ENCODE measurements at regions not wholly inside any gene's neighbourhood (a gene's known extent, or its start where the extent isn't known, plus 50 kb on each side); places are given as distances from the start of the nearest gene placed in this dataset.
A peak's percentile ranks its signal among the peaks of the same experiment; 100 is the strongest.

DNA sequence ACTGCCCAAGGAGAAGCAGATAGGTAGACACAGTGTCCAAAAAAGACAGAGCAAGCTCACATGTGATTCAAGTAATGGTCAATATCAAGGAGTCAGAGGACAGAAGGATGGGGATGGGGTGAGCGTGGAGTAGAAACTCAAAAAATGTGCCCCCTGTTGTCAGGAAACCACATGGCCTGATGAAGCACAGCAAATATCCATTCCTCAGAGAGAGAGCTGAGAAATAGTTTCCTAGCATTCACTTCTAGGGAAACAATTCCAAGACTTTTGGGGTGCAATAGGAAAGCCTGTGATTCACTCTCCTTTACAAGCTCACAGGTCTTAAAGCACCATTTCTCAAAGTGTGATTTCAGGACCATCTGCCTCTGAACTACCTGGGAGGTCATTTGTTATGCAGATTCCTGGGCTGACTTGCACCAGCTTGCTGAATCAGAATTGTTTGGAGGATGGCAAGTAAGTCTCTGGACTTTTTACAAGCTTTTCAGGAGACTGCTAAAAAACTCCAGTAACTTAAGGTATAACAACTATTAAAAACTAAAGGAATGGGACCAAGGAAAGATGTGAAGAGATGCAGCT lies 432.8 kb downstream of the HDGFL1 start:
- DNase-seq (ENCODE audit: low spot score) = no peak
- Histone ChIP-seq H3K9me3 (no peaks in the 10 kb centered on the region), H3K27ac (no peak overlapping the region), H3K36me3 (no peaks in the 10 kb centered on the region), H3K4me3 (no peak overlapping the region), H3K27me3 (no peaks in the 10 kb centered on the region), H3K4me1 (peaks cover 0 to 9% of the 10 kb centered on the region in 2 donors)
- no peak for TF ChIP-seq CTCF (IDR thresholded peaks at IDR 0.05)

DNA sequence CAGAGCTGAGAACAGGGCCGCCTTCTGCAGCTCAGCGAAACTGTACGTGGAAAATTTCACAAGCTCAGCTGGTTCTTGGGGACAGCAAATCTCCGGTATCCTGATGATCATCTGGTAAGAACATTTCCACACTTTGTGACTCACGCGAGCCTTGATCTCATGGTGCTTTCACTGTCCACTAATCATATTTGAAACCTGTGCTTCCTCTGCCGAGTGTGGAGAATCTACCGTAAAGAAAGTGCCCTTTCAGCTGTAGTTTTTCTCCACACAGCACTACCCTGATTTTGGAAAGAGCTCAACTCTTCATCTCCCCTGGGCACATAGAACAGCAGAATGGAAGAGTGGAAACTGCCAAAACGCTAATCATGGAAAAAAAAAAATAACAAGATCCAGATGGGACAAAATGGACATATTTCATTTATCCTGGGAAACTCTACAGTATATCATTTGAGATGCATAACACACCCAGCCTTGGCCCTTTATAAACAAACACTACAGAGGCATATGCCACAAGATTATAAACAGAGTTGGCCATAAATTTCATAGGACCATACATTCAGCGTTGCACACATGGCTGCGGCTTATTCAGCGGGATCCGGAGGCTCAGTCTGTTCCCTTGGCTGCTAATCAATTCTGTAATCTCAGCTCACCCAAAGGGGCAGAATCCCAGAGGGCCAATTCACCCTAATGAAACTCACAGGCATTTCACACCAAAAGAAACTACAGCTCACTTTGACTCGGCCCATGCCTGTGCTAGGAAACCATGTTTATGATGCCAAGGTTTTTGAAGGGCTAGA lies 434.5 kb downstream of the HDGFL1 start:
- peak; percentile 61 for DNase-seq (ENCODE audit: low spot score)
- peak overlapping the region in 1 of 2 donors; percentile 13 for H3K4me3 ChIP-seq
- H3K36me3 ChIP-seq = no peaks in the 10 kb centered on the region
- H3K27me3 ChIP-seq = no peaks in the 10 kb centered on the region
- H3K9me3 ChIP-seq = no peaks in the 10 kb centered on the region
- TF ChIP-seq CTCF (IDR thresholded peaks at IDR 0.05) = no peak
- H3K27ac ChIP-seq = no peak overlapping the region
- H3K4me1 ChIP-seq = peaks cover 0 to 9% of the 10 kb centered on the region in 2 donors

DNA sequence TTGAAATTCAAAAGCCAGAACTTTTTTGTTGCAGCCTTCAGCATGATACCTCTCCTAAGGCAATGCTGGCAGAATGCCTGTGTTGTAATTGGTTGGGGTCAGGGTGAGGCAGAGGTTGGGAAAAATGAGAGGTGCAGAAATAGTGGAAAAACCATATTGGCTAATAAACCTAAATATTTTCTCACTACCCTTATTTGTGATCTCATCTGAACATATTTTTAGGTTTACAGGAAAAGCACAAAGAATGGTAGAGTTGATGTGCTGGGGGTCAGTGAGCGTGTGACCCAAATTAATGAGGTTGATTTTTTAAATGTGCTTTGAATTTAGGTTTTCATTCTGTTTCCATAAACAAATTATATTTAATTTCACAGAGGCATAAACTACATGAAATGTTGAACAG lies 437.3 kb downstream of the HDGFL1 start:
- Histone ChIP-seq H3K4me1 (peaks cover 0 to 9% of the 10 kb centered on the region in 2 donors), H3K4me3 (no peak overlapping the region), H3K36me3 (no peaks in the 10 kb centered on the region), H3K27ac (no peak overlapping the region), H3K9me3 (no peaks in the 10 kb centered on the region), H3K27me3 (no peaks in the 10 kb centered on the region)
- no peak for TF ChIP-seq CTCF (IDR thresholded peaks at IDR 0.05)
- no peak for DNase-seq (ENCODE audit: low spot score)

DNA sequence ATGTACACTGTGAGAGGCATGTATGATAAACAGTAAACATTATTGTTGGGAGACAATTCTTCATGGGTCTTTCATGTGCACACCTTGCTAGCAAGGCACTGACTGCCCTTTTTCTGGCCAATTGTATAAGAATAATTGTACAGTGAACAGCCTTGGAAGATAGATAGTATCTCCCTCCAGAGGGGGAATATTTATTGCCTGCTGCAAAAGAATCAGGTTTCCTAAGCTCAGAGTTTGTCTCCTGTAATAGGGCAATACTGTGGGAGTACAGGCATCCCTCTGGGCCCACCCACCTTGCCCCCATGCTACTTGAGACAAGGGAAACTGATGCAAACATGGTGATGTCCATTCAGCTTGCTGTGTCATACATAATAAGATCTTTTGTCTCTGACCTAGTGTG lies 442.2 kb downstream of the HDGFL1 start:
- no peak for TF ChIP-seq CTCF (IDR thresholded peaks at IDR 0.05)
- no peak for DNase-seq (ENCODE audit: low spot score)
- Histone ChIP-seq H3K4me1 (no peaks in the 10 kb centered on the region), H3K4me3 (no peak overlapping the region), H3K27me3 (no peaks in the 10 kb centered on the region), H3K27ac (no peak overlapping the region), H3K36me3 (no peaks in the 10 kb centered on the region), H3K9me3 (no peaks in the 10 kb centered on the region)

DNA sequence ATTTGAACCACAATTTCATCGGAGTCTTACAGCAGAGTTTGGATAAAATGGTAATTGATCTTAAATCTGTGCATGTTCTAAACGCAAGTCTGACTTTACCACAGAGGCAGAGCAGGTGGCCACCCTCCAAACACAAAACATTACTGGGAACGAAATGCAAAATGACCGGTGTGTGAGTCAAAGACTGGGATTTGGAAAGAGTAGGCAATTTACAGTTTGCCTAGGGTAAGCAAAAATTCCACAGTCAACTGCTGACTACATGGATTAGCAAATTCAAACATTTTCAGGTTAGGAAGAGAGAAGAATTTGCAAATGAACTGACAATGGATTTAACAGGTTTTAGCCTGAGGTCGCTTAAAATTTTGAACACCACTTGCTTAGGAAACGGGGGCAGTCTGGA lies 444.4 kb downstream of the HDGFL1 start:
- H3K4me3 ChIP-seq = no peak overlapping the region
- H3K27me3 ChIP-seq = no peaks in the 10 kb centered on the region
- H3K27ac ChIP-seq = no peak overlapping the region
- no peak for TF ChIP-seq CTCF (IDR thresholded peaks at IDR 0.05)
- no peaks in the 10 kb centered on the region for H3K4me1 ChIP-seq
- no peaks in the 10 kb centered on the region for H3K36me3 ChIP-seq
- no peaks in the 10 kb centered on the region for H3K9me3 ChIP-seq
- DNase-seq (ENCODE audit: low spot score) = no peak

All from right atrium auricular region (tissue), 2 donors.